HEK293T (cell line): ENCODE measurements at regions not wholly inside any gene's neighbourhood (a gene's known extent, or its start where the extent isn't known, plus 50 kb on each side); places are given as distances from the start of the nearest gene placed in this dataset.

Experiments used
- BHLHE40 ChIP-seq: fragments of 450-650 bp; IDR thresholded peaks from 2 replicates; pipeline ENCODE4 v1.6.1; 2016; ENCODE audit warnings: mild to moderate bottlenecking, moderate library complexity, borderline replicate concordance
- CTBP1 ChIP-seq: fragments of 450-650 bp; IDR thresholded peaks from 2 replicates; pipeline ENCODE4 v1.6.1; 2016; ENCODE audit warnings: borderline replicate concordance
- ELF4 ChIP-seq: fragments of 450-650 bp; IDR thresholded peaks from 2 replicates; pipeline ENCODE4 v1.6.1; 2017; ENCODE audit warnings: antibody characterized with exemption
- FOXK2 ChIP-seq: fragments of 450-650 bp; IDR thresholded peaks from 2 replicates; pipeline ENCODE4 v1.6.1; 2016; ENCODE audit warnings: mild to moderate bottlenecking
- FOXM1 ChIP-seq: fragments of 450-650 bp; IDR thresholded peaks from 2 replicates; pipeline ENCODE4 v1.6.1; 2017; ENCODE audit warnings: mild to moderate bottlenecking, borderline replicate concordance
- HDGF ChIP-seq: fragments of 450-650 bp; IDR thresholded peaks from 2 replicates; pipeline ENCODE4 v1.6.1; 2017; ENCODE audit warnings: antibody characterized with exemption, borderline replicate concordance
- L3MBTL2 ChIP-seq: fragments of 450-650 bp; conservative IDR thresholded peaks from 2 replicates; pipeline ENCODE4 v1.6.1; 2016; ENCODE audit warnings: mild to moderate bottlenecking
- NFRKB ChIP-seq: fragments of 450-650 bp; IDR thresholded peaks from 2 replicates; pipeline ENCODE4 v1.6.1; 2016; ENCODE audit warnings: mild to moderate bottlenecking, moderate library complexity
- SP1 ChIP-seq: fragments of 450-650 bp; IDR thresholded peaks from 2 replicates; pipeline ENCODE4 v1.6.1; 2017
- SUZ12 ChIP-seq: fragments of 450-650 bp; IDR thresholded peaks from 2 replicates; pipeline ENCODE4 v1.6.1; 2016; ENCODE audit warnings: mild to moderate bottlenecking
- TF ChIP-seq, protein P1 (sequence below): fragments of 450-650 bp; IDR thresholded peaks from 2 replicates; pipeline ENCODE4 v1.6.1; 2016

DNA sequence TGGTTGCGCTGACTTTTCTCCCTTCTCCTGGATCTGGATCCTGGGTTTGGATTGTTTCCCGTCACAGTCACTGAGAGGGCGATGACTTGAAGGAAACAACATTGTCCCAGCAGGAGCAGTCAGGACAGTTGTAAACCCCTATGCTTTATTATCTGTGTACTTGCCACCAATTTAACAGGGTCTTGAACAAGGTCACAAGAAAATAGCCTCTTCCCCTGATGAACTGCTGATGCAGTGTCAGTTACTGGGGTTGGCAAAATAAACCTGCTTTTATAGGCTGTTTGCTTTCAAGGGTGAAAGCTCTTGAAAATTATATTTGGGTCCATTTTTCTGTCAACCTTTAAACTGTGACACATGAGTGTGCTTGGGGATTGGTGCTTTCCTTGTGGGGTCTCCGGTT, 238.9 kb downstream of the ACTR3B start:
- TF ChIP-seq HDGF, result no peak
- TF ChIP-seq CTBP1, result peak; percentile 88; the same call in 1 of the 2 replicates
- TF ChIP-seq, protein P1, sequence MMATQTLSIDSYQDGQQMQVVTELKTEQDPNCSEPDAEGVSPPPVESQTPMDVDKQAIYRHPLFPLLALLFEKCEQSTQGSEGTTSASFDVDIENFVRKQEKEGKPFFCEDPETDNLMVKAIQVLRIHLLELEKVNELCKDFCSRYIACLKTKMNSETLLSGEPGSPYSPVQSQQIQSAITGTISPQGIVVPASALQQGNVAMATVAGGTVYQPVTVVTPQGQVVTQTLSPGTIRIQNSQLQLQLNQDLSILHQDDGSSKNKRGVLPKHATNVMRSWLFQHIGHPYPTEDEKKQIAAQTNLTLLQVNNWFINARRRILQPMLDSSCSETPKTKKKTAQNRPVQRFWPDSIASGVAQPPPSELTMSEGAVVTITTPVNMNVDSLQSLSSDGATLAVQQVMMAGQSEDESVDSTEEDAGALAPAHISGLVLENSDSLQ, result peak; percentile 88
- TF ChIP-seq SUZ12, result no peak
- no peak for TF ChIP-seq SP1
- TF ChIP-seq FOXM1, result no peak
- no peak for TF ChIP-seq BHLHE40
- TF ChIP-seq FOXK2, result no peak
- no peak for TF ChIP-seq ELF4
- no peak for TF ChIP-seq L3MBTL2
- TF ChIP-seq NFRKB, result no peak
